NCI-H345 treated with DMSO at 0.1 percent for 48 hours (cell line): ENCODE measurements at regions not wholly inside any gene's neighbourhood (a gene's known extent, or its start where the extent isn't known, plus 50 kb on each side); places are given as distances from the start of the nearest gene placed in this dataset.

Experiments
- DNase-seq: peaks from one replicate; lab custom pipeline; 2025; ENCODE audit not compliant: unreplicated experiment; lab: John Stamatoyannopoulos, UW

- DNase-seq = no peak
Observed at GRCh38 chr11:90809581-90809980, 586.7 kb upstream of the CHORDC1 start.

- no peak for DNase-seq
Observed at GRCh38 chr11:90805172-90805571, 582.3 kb upstream of the CHORDC1 start.

- DNase-seq = no peak
Observed at GRCh38 chr11:90803831-90804230, 581.0 kb upstream of the CHORDC1 start.

- DNase-seq = no peak
Observed at GRCh38 chr11:90803366-90803765, 580.5 kb upstream of the CHORDC1 start.

- DNase-seq = no peak
Observed at GRCh38 chr11:90798769-90799168, 575.9 kb upstream of the CHORDC1 start.

- DNase-seq = no peak
Observed at GRCh38 chr11:90795746-90796145, 572.9 kb upstream of the CHORDC1 start.

GRCh38 chr11:90788961-90789360 lies 566.1 kb upstream of the CHORDC1 start:
- DNase-seq = no peak

- DNase-seq = no peak
Observed at GRCh38 chr11:90784241-90784814, 561.5 kb upstream of the CHORDC1 start.

- no peak for DNase-seq
Observed at GRCh38 chr11:90783111-90783510, 560.3 kb upstream of the CHORDC1 start.

GRCh38 chr11:90779098-90779497 lies 556.2 kb upstream of the CHORDC1 start:
- no peak for DNase-seq

GRCh38 chr11:90775567-90776165 lies 552.8 kb upstream of the CHORDC1 start:
- no peak for DNase-seq

GRCh38 chr11:90774727-90775566 lies 552.1 kb upstream of the CHORDC1 start:
- no peak for DNase-seq

- no peak for DNase-seq
Observed at GRCh38 chr11:90770007-90770406, 547.2 kb upstream of the CHORDC1 start.

- no peak for DNase-seq
Observed at GRCh38 chr11:90766121-90766520, 543.3 kb upstream of the CHORDC1 start.

- DNase-seq = no peak
Observed at GRCh38 chr11:90764691-90765090, 541.8 kb upstream of the CHORDC1 start.

GRCh38 chr11:90757849-90758494 lies 535.1 kb upstream of the CHORDC1 start:
- no peak for DNase-seq

- no peak for DNase-seq
Observed at GRCh38 chr11:90756617-90757016, 533.8 kb upstream of the CHORDC1 start.

- no peak for DNase-seq
Observed at GRCh38 chr11:90753546-90753945, 530.7 kb upstream of the CHORDC1 start.

GRCh38 chr11:90747057-90747456 lies 524.2 kb upstream of the CHORDC1 start:
- no peak for DNase-seq

- no peak for DNase-seq
Observed at GRCh38 chr11:90744169-90744568, 521.3 kb upstream of the CHORDC1 start.

GRCh38 chr11:90738799-90739198 lies 516.0 kb upstream of the CHORDC1 start:
- no peak for DNase-seq
